HCEC 1CT (cell line): ENCODE measurements at regions not wholly inside any gene's neighbourhood (a gene's known extent, or its start where the extent isn't known, plus 50 kb on each side); places are given as distances from the start of the nearest gene placed in this dataset.

Experiments
- DNase-seq: peaks from one replicate; pipeline ENCODE4 v3.0.0-alpha.2; 2017

- DNase-seq = no peak
Observed at GRCh38 chr10:78188446-78188845, 154.8 kb downstream of the RPS24 start.

GRCh38 chr10:78190051-78190825, 156.6 kb downstream of the RPS24 start:
- no peak for DNase-seq

DNA sequence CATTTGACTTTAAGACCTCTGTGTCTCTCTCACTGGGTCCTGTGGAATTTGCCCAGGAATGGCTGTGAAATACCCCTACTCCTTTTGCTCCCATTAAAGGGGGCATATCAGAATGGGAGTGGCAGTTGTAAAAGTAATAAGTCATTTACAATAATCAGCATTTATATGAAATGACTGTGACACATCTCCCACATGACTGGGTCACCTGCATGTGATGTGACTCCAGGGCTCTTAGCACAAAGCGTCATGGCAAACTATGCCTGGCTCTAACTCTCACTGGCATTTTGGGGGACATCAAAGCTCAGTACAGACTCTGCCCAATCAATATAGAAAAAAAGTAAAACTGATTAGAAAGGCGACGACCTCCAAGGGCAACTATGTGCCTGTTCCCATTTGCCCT, 157.6 kb downstream of the RPS24 start:
- DNase-seq = no peak

DNA sequence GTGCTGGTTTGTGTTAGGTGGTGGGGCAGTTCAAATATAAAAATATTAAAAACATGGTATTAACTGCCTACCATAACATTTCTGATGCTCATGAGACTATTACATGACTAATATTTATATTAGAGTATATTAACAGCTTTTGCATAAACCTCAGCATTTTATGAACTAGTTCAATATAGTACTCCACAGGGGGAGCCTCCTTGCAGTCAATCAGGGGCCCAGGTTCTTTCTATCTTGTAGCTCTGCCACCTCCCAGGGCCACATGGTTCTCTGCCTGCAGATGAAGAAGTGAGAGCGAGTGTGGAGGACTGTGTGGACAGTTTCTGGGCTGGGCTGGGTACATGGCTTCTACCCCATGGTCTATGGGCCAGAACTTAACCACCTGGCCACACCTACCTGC, 159.5 kb downstream of the RPS24 start:
- DNase-seq = no peak

- no peak for DNase-seq
Observed at GRCh38 chr10:78194050-78194449, 160.4 kb downstream of the RPS24 start.

DNA sequence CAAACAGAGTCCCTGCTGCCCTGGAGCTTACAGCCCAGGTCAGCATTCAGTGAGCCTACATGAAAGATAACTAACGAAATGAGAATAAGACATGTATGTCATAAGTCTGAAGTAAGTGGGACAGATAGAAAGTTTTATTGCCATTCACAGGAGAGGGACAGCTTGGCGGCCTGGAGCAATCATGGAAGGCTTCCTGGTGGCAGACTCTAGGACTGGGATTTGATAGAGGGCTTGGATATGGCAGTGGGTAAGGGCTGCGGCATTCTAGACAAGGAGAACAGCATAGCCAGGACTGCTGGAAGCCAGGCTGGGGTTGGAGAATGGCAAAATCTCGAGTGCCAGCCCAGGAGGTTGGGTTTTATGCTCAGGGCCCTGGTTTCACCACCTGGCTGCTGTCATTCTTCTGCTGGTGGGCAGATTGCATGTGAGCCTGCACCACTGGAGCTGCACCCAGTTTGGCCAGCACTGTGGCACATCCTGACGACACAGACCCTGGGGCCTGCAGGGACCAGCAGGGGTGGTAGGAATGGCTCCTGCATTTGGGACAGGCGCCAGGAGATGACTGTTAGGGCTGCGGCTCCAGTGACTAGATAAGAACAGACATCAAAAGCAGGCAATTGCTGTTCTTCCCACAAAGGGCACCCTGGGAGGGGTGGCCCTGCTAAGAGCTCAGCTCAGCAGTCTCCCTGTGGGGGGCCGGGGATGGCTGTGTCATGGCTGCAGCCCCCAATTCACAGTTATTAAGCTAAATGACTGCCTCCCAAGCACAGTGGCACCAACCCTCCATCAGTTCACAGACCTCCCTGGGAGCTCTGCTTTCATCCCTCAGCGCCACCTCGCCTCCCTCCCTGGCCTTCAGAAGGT, 161.1 kb downstream of the RPS24 start:
- no peak for DNase-seq

DNA sequence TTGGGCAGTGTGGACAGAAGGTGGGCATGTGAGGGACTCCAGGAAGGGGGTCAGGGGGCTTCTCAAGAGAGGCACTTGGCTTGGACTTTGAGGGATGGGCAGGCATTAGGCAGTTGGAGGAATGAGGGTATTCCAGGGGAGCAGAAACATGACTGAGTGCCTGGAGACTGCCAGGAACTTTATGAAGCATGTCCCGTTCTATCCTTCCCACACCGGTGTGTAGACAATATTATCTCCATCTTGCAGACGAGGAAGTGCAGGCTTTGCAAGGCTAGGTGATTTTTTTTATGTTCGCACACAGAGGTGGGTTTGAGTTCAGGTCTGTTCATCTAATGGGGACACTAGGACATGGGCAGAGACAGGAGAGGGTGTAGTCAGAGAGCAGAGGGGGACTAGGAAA, 162.7 kb downstream of the RPS24 start:
- DNase-seq = no peak

DNA sequence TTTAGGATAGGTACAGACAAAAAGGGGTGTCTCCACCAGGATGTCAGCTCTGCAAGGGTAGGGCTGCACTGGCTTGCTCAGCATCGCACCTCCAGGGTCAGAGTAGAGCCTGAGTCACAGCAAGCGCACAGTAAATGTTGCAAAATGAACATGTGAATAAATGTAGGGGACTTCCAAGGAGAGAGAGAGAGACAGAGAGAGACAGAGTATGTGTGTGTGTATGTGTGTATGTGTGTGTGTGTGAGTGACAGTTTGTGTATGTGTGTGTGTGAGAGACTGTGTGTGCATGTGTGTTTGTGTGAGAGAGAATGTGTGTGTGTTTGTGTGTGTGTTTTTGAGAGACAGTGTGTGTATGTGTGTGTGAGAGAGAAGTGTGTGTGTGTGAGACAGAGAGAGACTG, 163.3 kb downstream of the RPS24 start:
- DNase-seq = peak; percentile 42

DNA sequence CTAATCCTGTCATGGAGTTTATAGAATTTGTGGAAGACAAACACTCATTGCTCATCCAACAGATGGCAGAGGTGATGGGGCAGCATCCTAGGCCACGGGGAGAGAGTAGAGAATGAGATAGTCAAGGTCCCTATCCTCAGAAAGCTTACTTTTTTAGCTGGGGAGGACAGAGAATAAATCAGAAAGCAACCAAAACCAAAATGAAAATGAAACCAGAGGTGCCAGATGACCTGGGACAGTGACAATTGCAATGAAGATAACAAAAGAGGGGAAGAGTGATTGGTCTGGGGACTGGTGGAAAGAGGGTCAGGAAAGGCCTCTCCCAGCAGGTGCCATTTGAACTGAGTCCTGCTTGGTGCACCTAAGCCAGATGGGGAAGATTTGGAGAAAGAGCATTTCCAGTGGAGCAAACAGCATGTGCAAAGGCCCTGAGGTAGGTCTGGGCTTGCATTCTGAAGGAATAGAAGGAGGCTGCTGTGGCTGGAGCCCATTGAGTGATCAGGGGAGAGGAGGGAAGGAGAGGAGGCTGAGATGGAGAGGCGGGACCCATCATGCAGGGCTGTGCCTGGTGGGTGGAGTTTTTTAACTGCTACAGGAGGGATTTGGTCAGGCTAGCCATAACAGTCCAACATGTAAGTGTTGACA, 164.1 kb downstream of the RPS24 start:
- DNase-seq = no peak

DNA sequence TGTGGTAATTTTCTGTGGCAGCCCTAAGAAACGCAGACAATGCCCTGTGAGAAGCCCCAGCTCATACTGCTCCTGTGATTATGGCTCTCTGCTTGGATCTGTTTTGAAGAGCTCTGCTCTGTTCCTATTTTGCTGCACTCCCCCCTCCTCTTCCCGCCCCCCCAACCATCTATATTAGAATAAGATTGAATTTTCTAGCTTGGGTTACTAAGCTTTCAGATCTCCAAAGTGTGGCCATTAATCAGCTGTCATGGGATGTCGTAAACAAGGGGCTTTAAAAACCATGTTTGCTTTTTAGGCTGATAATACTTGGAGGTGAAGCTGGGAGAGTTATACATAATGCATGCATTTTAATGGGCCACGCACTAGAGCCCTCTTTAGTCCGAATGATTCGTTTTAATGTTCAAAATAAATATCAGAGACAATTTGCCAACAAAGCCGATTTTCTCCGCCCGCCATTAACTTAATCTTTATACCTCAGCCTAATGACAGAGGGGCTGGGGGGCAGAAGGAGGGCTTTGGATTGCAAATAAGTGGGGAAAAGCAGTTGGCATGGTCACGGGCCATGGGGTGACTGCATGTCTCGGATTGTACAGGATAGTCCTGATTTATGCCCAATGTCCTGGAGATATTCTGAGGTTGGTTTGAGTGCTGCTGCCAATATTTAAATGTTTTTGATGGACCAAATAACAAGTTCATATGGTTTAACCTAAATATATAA, 165.5 kb downstream of the RPS24 start:
- no peak for DNase-seq

DNA sequence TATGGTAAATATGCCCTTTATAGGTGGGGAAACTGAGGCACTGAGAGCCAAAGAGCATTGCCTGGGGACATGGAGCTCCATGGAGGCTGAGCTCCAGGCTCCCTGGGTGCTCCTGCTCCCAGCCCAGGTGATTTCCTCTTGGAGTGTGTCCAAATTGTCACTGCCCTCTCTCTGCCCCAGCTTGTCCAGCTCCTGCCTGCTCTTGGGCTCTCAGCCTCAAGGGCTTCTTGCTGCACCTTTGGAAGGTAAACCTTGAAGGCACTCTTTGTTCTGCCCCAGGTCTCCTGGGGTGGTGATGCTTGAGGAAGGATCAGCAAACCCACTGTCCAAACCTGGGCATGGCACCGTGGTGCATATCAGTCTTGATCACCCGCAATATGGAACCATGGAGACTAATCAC, 166.1 kb downstream of the RPS24 start:
- DNase-seq = no peak

DNA sequence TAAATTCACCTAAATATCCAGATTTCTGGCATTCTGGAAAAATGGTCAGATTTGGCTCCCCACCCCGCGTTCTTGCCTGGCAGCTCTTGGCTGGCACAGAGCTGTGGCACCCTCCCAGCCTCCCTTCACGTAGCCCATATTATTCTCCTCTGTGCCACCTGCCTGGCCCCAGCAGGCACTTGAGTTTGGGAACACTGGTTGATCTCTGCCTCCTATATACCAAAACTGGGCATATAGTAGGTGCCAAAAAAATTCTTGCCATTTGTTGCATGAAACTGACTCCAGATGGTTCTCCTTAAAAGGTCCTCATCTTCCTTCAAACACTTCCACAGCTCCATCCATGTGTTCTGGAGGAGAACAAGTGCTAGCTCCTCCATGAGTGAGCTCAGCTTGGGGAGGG, 167.0 kb downstream of the RPS24 start:
- no peak for DNase-seq

DNA sequence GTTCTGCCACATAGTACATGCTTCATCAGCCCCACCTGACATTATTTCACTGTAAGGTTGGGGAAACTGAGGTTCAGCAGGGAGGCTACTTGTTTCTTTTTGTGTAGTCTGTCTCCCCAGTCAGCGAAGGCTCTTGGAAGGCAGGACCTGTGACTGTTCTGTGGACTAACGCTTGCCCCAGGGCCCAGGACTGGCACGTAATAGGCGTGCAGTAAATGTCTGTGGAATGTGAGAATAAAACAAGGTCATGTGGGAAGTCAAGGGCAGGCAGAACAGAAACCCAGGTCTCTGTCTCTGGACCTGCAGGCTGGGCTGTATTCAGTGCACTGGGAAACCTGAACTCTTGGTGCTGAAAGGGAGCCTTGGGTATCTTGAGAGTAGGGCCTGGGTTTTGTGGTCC, 168.7 kb downstream of the RPS24 start:
- no peak for DNase-seq

GRCh38 chr10:78203915-78204818, 170.5 kb downstream of the RPS24 start:
- no peak for DNase-seq

- DNase-seq = no peak
Observed at GRCh38 chr10:78205457-78206016, 171.9 kb downstream of the RPS24 start.

GRCh38 chr10:78207216-78207615, 173.6 kb downstream of the RPS24 start:
- DNase-seq = no peak

GRCh38 chr10:78207776-78208175, 174.1 kb downstream of the RPS24 start:
- no peak for DNase-seq

- no peak for DNase-seq
Observed at GRCh38 chr10:78209970-78210369, 176.3 kb downstream of the RPS24 start.

DNA sequence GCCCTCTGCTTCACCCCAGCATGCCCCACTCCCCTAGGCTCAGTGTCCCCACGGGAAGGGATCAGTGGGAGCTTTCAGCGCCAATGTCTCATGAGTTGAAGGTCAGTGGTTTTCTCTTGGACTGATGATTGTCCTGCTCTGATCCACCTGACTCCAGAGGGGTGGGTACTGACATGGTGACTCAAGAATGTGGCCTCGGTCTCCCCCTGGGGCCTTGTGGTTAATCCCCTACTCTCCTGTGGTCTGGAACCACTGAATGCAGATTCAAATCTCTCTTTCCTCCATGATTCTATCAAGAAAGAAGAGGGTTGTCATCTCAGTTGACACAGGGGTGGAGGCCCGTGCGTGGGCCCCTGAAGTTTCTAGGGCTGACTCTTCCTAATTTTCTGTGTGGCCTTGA, 176.9 kb downstream of the RPS24 start:
- no peak for DNase-seq

DNA sequence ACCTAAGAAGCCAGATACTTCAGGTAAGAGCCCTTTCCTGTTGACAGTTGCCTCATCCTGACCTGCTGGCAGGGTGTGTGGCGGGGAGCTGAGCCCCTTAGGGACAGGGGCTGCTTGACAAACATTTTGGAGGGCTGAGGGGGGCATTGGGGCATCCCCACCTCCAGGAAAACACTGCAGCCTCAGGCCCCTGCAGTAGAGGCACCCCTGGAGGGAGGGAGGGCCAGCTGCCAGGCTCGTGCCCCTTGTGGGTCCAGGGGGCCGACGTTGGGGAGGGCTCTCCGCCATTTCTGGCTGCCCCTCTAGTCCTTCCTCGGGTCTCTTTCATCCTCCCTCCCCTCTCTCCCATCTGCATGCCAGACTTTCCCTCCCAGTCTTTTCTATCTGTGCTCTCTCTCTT, 177.3 kb downstream of the RPS24 start:
- DNase-seq = no peak

- peak; percentile 49 for DNase-seq
Observed at GRCh38 chr10:78211561-78212051, 177.9 kb downstream of the RPS24 start.
